Fibroblast of skin of left biceps (primary cell): ENCODE measurements at regions not wholly inside any gene's neighbourhood (a gene's known extent, or its start where the extent isn't known, plus 50 kb on each side); places are given as distances from the start of the nearest gene placed in this dataset.
"Not testable (repeated sequence)": the region's sequence is repeated elsewhere in the genome, so short reads cannot be mapped to it uniquely, and the experiment has no call there.

Experiments
- DNase-seq, 2 experiments: peaks; one replicate each; pipeline ENCODE4 v3.0.0-alpha.2; 2013; ENCODE audit warnings: low read depth in 2 of 2

DNA sequence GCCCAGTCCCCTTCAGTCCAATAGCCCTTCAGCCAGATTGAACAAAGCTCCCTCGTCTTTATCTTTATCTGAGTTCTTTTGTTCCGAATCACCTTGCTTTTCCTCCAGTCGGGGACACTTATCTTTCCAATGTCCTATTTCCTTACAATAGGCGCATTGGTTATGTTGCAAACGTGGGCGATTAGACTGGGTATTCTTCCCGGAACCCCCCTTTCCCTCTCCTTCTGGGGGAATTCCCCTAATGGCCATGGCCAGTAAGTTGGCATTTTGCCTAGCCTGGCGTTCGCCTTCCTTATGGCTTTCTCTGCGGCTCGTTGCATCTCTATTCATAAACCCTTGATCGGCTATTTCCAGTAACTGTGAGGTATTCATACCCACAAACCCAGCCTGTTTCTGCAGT is 82.2 kb upstream of the VEPH1 start:
- no peak for DNase-seq

DNA sequence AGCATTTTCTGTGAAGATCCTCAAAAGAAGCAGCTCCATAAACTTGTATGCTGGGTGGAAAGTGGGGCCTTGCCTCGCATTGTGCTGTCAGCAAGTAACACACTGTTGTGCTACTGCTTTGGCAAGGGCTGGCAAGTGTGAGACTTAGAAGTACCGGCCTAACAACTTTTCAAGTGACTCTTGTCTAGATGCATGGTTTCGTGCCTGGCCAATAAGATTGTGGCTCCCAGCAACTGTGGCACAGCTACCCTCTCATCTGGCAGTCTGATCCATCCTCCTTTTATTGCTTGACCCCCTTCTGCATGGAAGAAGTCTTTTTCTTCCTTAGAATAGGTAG is 79.4 kb upstream of the VEPH1 start:
- DNase-seq: no peak

DNA sequence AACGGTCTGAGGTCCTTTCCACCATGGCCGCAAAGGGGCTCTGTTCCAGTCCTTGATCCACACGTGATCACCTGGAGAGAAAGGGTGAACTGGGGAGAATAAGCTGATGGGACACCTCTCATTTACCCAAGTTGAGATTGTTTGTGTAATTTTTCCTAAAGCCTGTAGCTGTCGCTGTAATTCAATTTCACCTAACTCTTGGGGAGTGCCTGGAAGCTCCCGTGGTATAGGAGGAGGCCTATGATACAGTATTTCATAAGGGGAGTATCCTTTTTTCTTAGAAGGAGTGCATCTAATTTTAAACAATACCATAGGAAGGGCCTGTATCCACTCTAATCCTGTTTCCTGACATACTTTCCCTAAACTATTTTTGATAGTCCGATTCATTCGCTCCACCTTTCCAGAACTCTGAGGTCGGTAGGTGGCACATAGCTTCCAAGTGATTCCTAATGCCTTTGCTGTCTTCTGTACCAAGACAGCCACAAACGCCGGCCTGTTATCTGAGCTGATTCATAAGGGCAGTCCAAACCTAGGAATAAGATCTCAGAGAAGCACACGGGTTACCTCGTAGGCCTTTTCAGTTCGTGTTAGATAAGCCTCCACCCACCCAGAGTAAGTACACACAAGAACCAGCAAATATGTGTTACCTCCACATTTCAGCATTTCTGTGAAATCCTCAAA is 78.9 kb upstream of the VEPH1 start:
- not testable (repeated sequence) for DNase-seq

DNA sequence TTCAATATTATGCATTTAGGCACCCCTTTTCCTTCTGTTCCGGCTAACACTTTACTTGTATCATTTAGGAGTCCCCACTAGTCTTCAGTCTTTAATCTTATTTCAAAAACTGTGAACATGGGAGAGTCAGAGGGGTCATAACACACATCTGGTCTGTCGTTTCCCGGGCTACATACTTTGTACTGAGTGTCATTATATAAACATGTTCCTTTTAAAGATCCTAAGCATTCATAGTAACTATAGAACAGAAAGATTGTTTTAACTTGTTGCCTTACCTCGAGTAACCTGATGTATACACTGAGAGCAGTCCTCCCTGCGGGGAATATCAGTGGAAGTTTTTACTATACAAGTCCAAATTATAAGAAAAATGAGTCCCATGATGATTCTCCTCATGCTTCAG is 78.2 kb upstream of the VEPH1 start:
- DNase-seq: no peak

DNA sequence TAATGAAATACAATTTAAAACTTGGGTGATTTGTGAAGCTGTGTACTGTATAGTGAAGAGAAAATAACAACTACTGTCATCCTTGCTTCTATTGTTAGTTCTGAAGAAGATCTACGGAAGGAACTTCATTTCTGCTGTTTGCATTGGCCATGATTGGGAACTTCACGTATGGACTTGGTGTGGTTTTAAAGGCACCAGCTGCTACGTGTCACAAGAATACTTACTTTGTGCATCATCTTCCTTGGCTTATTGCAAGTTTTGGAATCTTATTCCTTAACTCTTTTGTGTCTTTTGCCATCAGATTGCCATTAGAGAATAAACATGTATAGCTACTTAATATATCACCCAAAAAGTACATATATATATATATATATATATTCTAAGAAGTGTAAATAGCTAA is 75.0 kb upstream of the VEPH1 start:
- no peak for DNase-seq

DNA sequence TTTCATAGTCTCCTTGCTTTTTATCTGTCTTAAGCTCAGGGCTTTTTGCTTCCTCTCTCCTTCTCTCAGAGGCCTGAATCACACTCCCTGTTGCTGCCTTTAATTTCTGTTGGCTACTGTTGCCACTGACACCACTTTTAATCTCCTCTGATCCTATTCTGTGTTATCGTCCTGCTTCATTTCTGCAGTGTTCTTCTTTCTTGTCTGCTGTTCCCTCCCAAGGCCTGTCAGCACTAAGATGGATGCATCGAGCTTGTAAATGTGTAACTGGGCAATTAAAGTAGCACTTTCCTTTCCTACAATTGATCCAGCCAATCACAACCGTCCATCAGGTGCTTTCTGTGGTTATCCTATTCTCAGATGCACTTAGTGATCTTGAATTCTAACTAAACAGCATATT is 71.3 kb upstream of the VEPH1 start:
- DNase-seq: no peak

DNA sequence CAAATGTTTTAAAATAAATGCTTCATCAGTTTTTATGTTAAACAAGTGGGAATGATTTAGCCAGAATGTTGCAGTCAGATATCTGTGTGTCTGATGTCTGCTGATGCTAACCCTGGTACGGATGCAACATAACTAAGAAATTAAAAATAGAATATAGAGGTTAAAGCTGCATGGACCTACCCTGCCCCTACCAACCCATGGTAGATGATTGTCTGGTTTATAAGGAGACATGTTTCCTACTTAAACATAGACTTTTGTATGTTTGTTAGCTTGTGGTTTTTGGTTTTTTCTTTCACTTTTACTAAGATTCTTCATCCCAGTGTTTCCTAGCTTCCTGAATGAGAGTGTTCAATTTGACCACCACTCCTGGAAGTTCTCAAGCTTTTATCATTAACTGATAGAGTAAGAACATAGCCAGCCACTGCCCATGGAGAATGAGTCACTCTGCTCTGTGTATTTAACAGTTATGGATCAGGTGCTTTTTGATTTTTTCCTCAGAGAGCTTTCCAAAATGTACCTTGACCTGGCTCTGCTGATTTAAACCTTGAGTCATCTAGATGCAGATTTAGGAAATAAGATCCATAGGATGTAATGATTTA is 70.7 kb upstream of the VEPH1 start:
- DNase-seq: no peak

DNA sequence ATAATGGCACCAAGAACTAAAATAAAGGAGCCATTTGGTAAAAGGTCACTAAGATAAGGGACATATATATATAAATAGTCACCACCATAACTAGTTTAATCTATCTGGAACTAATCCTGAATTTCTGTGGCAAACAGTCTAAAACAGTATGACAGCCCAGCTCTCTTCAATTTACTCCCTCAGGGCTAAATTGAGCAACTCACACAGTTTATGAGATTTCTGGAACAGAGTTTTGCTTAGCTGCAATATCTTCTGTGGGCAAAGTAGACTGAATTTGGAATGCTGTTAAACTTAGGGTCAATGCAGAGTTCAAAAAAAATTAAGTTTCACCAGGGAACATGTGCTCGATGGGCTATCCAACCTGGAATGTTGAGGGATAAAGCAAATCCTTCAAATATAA is 70.1 kb upstream of the VEPH1 start:
- DNase-seq: no peak

DNA sequence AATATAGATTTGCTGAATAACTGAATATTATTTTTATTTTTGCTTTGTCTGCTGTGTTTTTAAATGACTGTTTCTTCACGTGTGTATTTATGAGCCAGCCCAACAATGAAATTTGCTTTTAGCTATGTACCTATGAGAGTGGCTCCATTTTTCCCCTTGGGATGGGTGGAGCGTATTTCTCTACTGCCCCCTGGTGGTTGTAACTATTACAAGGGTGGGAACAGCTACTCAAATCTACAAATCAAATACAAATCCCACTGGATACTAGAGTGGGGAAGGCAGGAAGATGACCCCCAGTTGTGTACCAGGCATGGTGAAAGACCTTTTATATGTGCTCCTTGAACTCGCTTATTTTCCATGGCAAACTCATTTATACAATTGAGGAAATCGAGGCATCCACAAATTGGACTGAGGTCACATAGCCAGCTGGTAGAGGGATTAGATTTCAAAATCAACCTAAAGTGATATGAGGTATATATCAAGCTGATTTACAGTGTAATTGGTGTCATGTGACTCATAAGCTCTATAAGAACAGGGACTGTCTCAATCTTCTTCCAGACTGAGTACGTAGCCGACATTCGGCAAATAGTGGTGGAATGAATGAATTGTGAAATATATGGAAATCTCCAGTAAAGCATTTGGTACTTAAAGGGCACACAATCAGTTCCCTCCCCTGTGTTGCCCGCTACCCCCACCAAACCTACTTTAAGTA is 69.5 kb upstream of the VEPH1 start:
- no peak for DNase-seq

DNA sequence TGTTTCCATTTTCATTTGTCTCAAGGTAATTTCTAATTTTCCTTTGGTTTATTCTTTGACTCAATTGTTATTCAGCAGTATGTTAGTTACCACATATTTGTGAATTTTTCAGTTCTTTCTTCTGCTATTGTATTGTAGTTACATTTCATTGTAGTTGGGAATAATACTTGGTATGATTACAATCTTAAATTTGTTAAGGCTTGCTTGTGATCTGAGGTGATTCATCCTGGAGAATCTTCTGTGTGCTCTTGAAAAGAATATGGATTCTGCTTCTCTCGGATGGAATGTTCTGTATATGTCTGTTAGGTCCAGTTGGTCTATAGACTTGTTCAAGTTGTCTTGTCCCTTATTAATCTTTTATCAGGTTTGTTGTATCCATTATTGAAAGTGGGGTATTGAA is 63.4 kb upstream of the VEPH1 start:
- no peak for DNase-seq

DNA sequence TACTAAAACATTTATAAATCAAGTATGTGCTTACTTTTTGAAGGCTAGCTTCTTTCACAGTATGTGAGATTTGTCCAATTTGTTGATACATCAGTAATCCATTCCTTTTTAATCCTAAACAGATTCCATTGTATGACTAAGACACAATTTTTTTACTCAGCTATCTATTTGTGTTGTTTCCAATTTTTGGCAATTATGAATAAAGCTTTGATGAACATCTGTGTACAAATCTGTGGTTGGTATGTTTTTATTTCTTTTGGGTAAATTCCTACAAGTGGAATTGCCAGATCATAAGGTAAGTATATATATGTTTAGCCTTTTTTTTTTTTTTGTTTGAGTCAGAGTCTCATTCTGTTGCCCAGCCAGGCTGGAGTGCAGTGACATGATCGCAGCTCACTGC is 56.2 kb upstream of the VEPH1 start:
- no peak for DNase-seq
